ENCODE measurements at regions not wholly inside any gene's neighbourhood (a gene's known extent, or its start where the extent isn't known, plus 50 kb on each side); places are given as distances from the start of the nearest gene placed in this dataset.

DNA sequence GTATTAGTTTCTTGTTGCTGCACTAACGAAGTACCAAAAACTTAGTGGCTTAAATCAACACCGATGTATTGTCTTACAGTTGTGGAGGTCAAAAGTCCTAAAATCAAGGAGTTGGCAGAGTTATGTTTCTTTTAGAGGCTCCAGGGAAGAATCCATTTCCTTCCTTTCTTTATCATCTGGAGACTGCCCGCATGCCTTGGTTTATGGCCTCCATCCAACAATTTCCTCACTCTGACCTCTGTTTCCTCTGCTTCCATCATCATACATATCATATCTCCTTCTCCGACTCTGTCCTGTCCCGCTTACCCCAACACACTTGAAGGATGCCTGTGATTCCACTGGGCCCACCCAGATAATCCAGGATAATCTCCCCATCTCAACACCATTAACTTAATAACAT, 627.8 kb downstream of the KCNJ2 start (continued):
- no peak for TF ChIP-seq E2F5 (CRISPR knock-in tag; IDR thresholded peaks at IDR 0.05)
- TF ChIP-seq OVOL2 (CRISPR knock-in tag; IDR thresholded peaks at IDR 0.05; ENCODE audit: borderline replicate concordance): no peak
- TF ChIP-seq TEAD1 (CRISPR knock-in tag; IDR thresholded peaks at IDR 0.05): no peak
- no peak for TF ChIP-seq ZBTB21 (CRISPR knock-in tag; IDR thresholded peaks at IDR 0.05; ENCODE audit: borderline replicate concordance)
- no peak for TF ChIP-seq ZNF263 (CRISPR knock-in tag; IDR thresholded peaks at IDR 0.05; ENCODE audit: low read depth)
- no peak for TF ChIP-seq NR3C1 (CRISPR knock-in tag; conservative IDR thresholded peaks at IDR 0.05; ENCODE audit: low read depth)
- TF ChIP-seq RORB (CRISPR knock-in tag; IDR thresholded peaks at IDR 0.05): no peak
- TF ChIP-seq NFATC4 (CRISPR knock-in tag; IDR thresholded peaks at IDR 0.05): no peak
- TF ChIP-seq TEAD4 (CRISPR knock-in tag; IDR thresholded peaks at IDR 0.05): no peak

DNA sequence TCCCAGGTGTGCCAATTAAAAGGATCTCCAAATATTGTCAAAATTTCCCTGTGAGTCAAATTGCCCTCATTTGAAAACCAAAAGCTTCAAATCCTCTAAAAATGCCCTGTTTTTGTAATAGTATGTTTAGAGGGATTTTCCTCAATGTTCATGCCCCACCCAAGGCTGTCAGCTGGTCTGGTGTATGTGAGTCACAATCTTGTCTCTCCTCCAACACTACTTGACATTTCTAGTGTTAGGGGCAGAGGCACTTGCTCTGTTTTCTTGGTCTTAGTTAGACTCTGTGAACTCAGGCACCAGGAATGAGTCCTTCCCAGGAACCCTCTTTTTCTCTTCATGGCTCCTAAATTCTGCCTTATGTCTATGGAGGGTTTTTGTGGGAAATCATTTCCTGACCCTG, 634.8 kb downstream of the KCNJ2 start:
- peaks cover 28% of the 10 kb centered on the region for H3K9me3 Mint-ChIP-seq
- DNase-seq (ENCODE audit: low spot score): no peak
- no peak for ATAC-seq
- no peaks in the 10 kb centered on the region for H3K27me3 Mint-ChIP-seq (ENCODE audit: low read depth)
- H3K4me3 Mint-ChIP-seq: no peak overlapping the region
- POLR2A ChIA-PET: no interaction called here
- H3K4me1 Mint-ChIP-seq: no peaks in the 10 kb centered on the region
- TF ChIP-seq ZBTB43 (CRISPR knock-in tag; IDR thresholded peaks at IDR 0.05) (no peak), TEAD4 (CRISPR knock-in tag; IDR thresholded peaks at IDR 0.05) (no peak), GTF2I (CRISPR knock-in tag; conservative IDR thresholded peaks at IDR 0.05) (no peak), ZBTB21 (CRISPR knock-in tag; IDR thresholded peaks at IDR 0.05; ENCODE audit: borderline replicate concordance) (no peak), TEAD1 (CRISPR knock-in tag; IDR thresholded peaks at IDR 0.05) (no peak), E2F1 (CRISPR knock-in tag; IDR thresholded peaks at IDR 0.05) (no peak), ZNF512 (CRISPR knock-in tag; IDR thresholded peaks at IDR 0.05; ENCODE audit: borderline replicate concordance) (no peak), ZNF423 (CRISPR knock-in tag; IDR thresholded peaks at IDR 0.05) (no peak), NFATC4 (CRISPR knock-in tag; IDR thresholded peaks at IDR 0.05) (no peak), SP1 (CRISPR knock-in tag; conservative IDR thresholded peaks at IDR 0.05) (no peak), FOXK1 (CRISPR knock-in tag; IDR thresholded peaks at IDR 0.05) (no peak)
- no peak overlapping the region for H3K27ac Mint-ChIP-seq
- H3K36me3 Mint-ChIP-seq: no peaks in the 10 kb centered on the region
- CTCF ChIA-PET: no interaction called here

GRCh38 chr17:70808596-70808995, 639.3 kb downstream of the KCNJ2 start:
- POLR2A ChIA-PET: interaction anchor here (0.5 kb wide), 1 partner anchor 1598 kb away, joined by 6 read pairs; no protein-coding TSS in a partner anchor
- ATAC-seq: peak; percentile 84
- CTCF ChIA-PET: interaction anchor here (0.6 to 1.0 kb wide), 4 partner anchors 13 to 582 kb away, joined by 3 to 5 read pairs (median 3); no protein-coding TSS in a partner anchor
- Mint-ChIP-seq H3K4me1 (no peaks in the 10 kb centered on the region), H3K4me3 (no peak overlapping the region), H3K36me3 (no peaks in the 10 kb centered on the region), H3K27me3 (ENCODE audit: low read depth) (no peaks in the 10 kb centered on the region), H3K9me3 (peaks cover 18% of the 10 kb centered on the region), H3K27ac (no peak overlapping the region)
- TF ChIP-seq ATF6 (CRISPR knock-in tag; IDR thresholded peaks at IDR 0.05): no peak
- TF ChIP-seq ZNF423 (CRISPR knock-in tag; IDR thresholded peaks at IDR 0.05): no peak
- no peak for TF ChIP-seq ZNF396 (CRISPR knock-in tag; IDR thresholded peaks at IDR 0.05; ENCODE audit: borderline replicate concordance)
- peak; percentile 42; the same call in 1 of the 2 replicates for TF ChIP-seq CTCF (IDR thresholded peaks at IDR 0.05)
- no peak for DNase-seq (ENCODE audit: low spot score)
